ENCODE measurements at regions not wholly inside any gene's neighbourhood (a gene's known extent, or its start where the extent isn't known, plus 50 kb on each side); places are given as distances from the start of the nearest gene placed in this dataset.
"Not testable (repeated sequence)": the region's sequence is repeated elsewhere in the genome, so short reads cannot be mapped to it uniquely, and the experiment has no call there.

GRCh38 chr14:48563489-48563888 lies 888.1 kb upstream of the MDGA2 start:
- H3K4me3 ChIP-seq (replicated peaks; ENCODE audit: low read depth, low read length): no peak overlapping the region
- no peak for TF ChIP-seq CTCF (IDR thresholded peaks at IDR 0.05; ENCODE audit: low read depth, low read length, missing control alignments)
- DNase-seq (ENCODE audit: extremely low read depth, low read depth): no peak

DNA sequence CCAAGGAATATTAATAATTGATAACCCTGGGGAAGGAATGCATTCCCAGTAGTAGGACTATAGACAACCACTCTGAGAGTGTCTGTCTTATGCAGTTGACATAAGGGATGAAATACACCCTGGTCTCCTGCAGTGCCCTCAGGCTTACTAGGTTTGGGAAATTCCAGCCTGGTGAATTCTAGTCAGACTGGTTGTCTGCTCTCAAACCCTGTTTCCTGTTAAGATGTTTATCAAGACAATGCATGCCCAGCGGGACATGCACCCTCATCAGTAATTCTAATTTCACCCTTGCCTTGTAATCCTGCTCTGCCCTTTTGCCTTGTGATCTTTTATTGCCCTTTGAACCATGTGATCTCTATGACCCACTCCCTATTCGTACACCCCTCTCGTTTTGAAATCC lies 886.0 kb upstream of the MDGA2 start:
- DNase-seq (ENCODE audit: extremely low read depth, low read depth); H3K4me3 ChIP-seq (replicated peaks; ENCODE audit: low read depth, low read length): not testable (repeated sequence)

GRCh38 chr14:48560421-48560820 lies 885.0 kb upstream of the MDGA2 start:
- no peak for DNase-seq (ENCODE audit: extremely low read depth, low read depth)
- H3K4me3 ChIP-seq (replicated peaks; ENCODE audit: low read depth, low read length): no peak overlapping the region
- no peak for TF ChIP-seq CTCF (IDR thresholded peaks at IDR 0.05; ENCODE audit: low read depth, low read length, missing control alignments)

- no peak for DNase-seq (ENCODE audit: extremely low read depth, low read depth)
- TF ChIP-seq CTCF (IDR thresholded peaks at IDR 0.05; ENCODE audit: low read depth, low read length, missing control alignments): no peak
- H3K4me3 ChIP-seq (replicated peaks; ENCODE audit: low read depth, low read length): no peak overlapping the region
Observed at GRCh38 chr14:48553443-48553842, 878.0 kb upstream of the MDGA2 start.

DNA sequence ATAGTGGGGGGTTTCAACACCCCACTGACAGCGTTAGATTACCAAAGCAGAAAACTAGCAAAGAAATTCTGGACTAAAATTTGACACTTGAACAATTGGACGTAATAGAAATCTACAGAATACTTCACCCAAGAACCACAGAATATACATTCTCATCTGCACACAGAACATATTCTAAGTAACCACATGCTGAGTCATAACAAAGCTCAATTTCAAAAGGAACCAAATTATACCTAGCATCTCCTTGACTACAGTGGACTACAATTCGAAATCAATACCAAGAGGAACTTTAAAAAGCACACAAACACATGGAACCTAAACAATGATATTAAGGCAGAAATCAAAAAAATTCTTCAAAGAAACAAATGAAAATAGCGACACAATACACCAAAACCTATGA lies 871.6 kb upstream of the MDGA2 start:
- no peak for TF ChIP-seq CTCF (IDR thresholded peaks at IDR 0.05; ENCODE audit: low read depth, low read length, missing control alignments)

GRCh38 chr14:48537600-48537999 lies 862.2 kb upstream of the MDGA2 start:
- H3K4me3 ChIP-seq (replicated peaks; ENCODE audit: low read depth, low read length): no peak overlapping the region
- DNase-seq (ENCODE audit: extremely low read depth, low read depth): no peak
- TF ChIP-seq CTCF (IDR thresholded peaks at IDR 0.05; ENCODE audit: low read depth, low read length, missing control alignments): no peak

More for the DNA sequence above, 871.6 kb upstream of the MDGA2 start:
- H3K4me3 ChIP-seq (replicated peaks; ENCODE audit: low read depth, low read length): no peak overlapping the region
- no peak for DNase-seq (ENCODE audit: extremely low read depth, low read depth)

- TF ChIP-seq CTCF (IDR thresholded peaks at IDR 0.05; ENCODE audit: low read depth, low read length, missing control alignments): no peak
- no peak for DNase-seq (ENCODE audit: extremely low read depth, low read depth)
- no peak overlapping the region for H3K4me3 ChIP-seq (replicated peaks; ENCODE audit: low read depth, low read length)
Observed at GRCh38 chr14:48536318-48536717, 860.9 kb upstream of the MDGA2 start.
